ENCODE measurements at regions not wholly inside any gene's neighbourhood (a gene's known extent, or its start where the extent isn't known, plus 50 kb on each side); places are given as distances from the start of the nearest gene placed in this dataset.
"Not testable (repeated sequence)": the region's sequence is repeated elsewhere in the genome, so short reads cannot be mapped to it uniquely, and the experiment has no call there.

- Histone ChIP-seq H3K36me3 (no peaks in the 10 kb centered on the region), H3K4me3 (no peak overlapping the region), H3K9me3 (replicated peaks) (no peaks in the 10 kb centered on the region), H3K27ac (no peak overlapping the region), H3K4me1 (replicated peaks) (no peaks in the 10 kb centered on the region), H3K27me3 (replicated peaks) (no peaks in the 10 kb centered on the region)
- DNase-seq (ENCODE audit: low read depth in 1 of 2, low spot score in 2 of 2) = no peak
These were observed 1321.8 kb upstream of the PCDH9 start for GRCh38 chr13:68551701-68552522.

- Histone ChIP-seq H3K4me1 (replicated peaks) (no peaks in the 10 kb centered on the region), H3K9me3 (replicated peaks) (no peaks in the 10 kb centered on the region), H3K4me3 (no peak overlapping the region), H3K27ac (no peak overlapping the region), H3K36me3 (no peaks in the 10 kb centered on the region), H3K27me3 (replicated peaks) (no peaks in the 10 kb centered on the region)
- DNase-seq (ENCODE audit: low read depth in 1 of 2, low spot score in 2 of 2) = no peak
These were observed 1320.2 kb upstream of the PCDH9 start for GRCh38 chr13:68550330-68550729.

- H3K27me3 ChIP-seq (replicated peaks) = no peaks in the 10 kb centered on the region
- H3K9me3 ChIP-seq (replicated peaks) = no peaks in the 10 kb centered on the region; the same call in 1 of the 2 replicates
- DNase-seq (ENCODE audit: low read depth in 1 of 2, low spot score in 2 of 2) = no peak
- H3K4me1 ChIP-seq (replicated peaks) = no peaks in the 10 kb centered on the region
- no peak overlapping the region for H3K27ac ChIP-seq
- H3K36me3 ChIP-seq = no peaks in the 10 kb centered on the region
- H3K4me3 ChIP-seq = no peak overlapping the region
These were observed 1310.1 kb upstream of the PCDH9 start for GRCh38 chr13:68540244-68540643.

GRCh38 chr13:68535329-68535728, 1305.2 kb upstream of the PCDH9 start:
- no peak for DNase-seq (ENCODE audit: low read depth in 1 of 2, low spot score in 2 of 2)
- no peak overlapping the region for H3K27ac ChIP-seq
- no peaks in the 10 kb centered on the region for H3K36me3 ChIP-seq
- no peaks in the 10 kb centered on the region for H3K4me1 ChIP-seq (replicated peaks)
- H3K27me3 ChIP-seq (replicated peaks) = no peaks in the 10 kb centered on the region
- no peaks in the 10 kb centered on the region; the same call in 1 of the 2 replicates for H3K9me3 ChIP-seq (replicated peaks)
- H3K4me3 ChIP-seq = no peak overlapping the region

GRCh38 chr13:68527167-68527566, 1297.0 kb upstream of the PCDH9 start:
- not testable (repeated sequence) for H3K27me3 ChIP-seq (replicated peaks); H3K4me1 ChIP-seq (replicated peaks); H3K4me3 ChIP-seq; H3K36me3 ChIP-seq; H3K27ac ChIP-seq; H3K9me3 ChIP-seq (replicated peaks); DNase-seq (ENCODE audit: low read depth in 1 of 2, low spot score in 2 of 2)

GRCh38 chr13:68523838-68524424, 1293.8 kb upstream of the PCDH9 start:
- no peak for DNase-seq (ENCODE audit: low read depth in 1 of 2, low spot score in 2 of 2)
- Histone ChIP-seq H3K4me1 (replicated peaks) (no peaks in the 10 kb centered on the region), H3K27ac (no peak overlapping the region), H3K9me3 (replicated peaks) (no peaks in the 10 kb centered on the region), H3K27me3 (replicated peaks) (no peaks in the 10 kb centered on the region), H3K36me3 (no peaks in the 10 kb centered on the region), H3K4me3 (no peak overlapping the region)

GRCh38 chr13:68522184-68522583, 1292.0 kb upstream of the PCDH9 start:
- Histone ChIP-seq H3K9me3 (replicated peaks) (no peaks in the 10 kb centered on the region), H3K27me3 (replicated peaks) (no peaks in the 10 kb centered on the region), H3K36me3 (no peaks in the 10 kb centered on the region), H3K27ac (no peak overlapping the region), H3K4me1 (replicated peaks) (no peaks in the 10 kb centered on the region), H3K4me3 (no peak overlapping the region)
- DNase-seq (ENCODE audit: low read depth in 1 of 2, low spot score in 2 of 2) = no peak

GRCh38 chr13:68509734-68510621, 1279.8 kb upstream of the PCDH9 start:
- no peak overlapping the region for H3K4me3 ChIP-seq
- DNase-seq (ENCODE audit: low read depth in 1 of 2, low spot score in 2 of 2) = no peak
- H3K27me3 ChIP-seq (replicated peaks) = no peaks in the 10 kb centered on the region
- no peaks in the 10 kb centered on the region for H3K4me1 ChIP-seq (replicated peaks)
- no peaks in the 10 kb centered on the region for H3K9me3 ChIP-seq (replicated peaks)
- H3K27ac ChIP-seq = no peak overlapping the region
- H3K36me3 ChIP-seq = no peaks in the 10 kb centered on the region

- Histone ChIP-seq H3K27ac (no peak overlapping the region), H3K27me3 (replicated peaks) (no peaks in the 10 kb centered on the region), H3K4me3 (no peak overlapping the region), H3K36me3 (no peaks in the 10 kb centered on the region), H3K4me1 (replicated peaks) (no peaks in the 10 kb centered on the region), H3K9me3 (replicated peaks) (no peaks in the 10 kb centered on the region)
- DNase-seq (ENCODE audit: low read depth in 1 of 2, low spot score in 2 of 2) = no peak
These were observed 1276.9 kb upstream of the PCDH9 start for GRCh38 chr13:68506888-68507551.

- Histone ChIP-seq H3K36me3 (no peaks in the 10 kb centered on the region), H3K4me3 (no peak overlapping the region), H3K4me1 (replicated peaks) (no peaks in the 10 kb centered on the region)
These were observed 1260.5 kb upstream of the PCDH9 start for GRCh38 chr13:68490594-68490993.

GRCh38 chr13:68481130-68481529, 1251.0 kb upstream of the PCDH9 start:
- no peaks in the 10 kb centered on the region for H3K4me1 ChIP-seq (replicated peaks)

More at GRCh38 chr13:68490594-68490993, 1260.5 kb upstream of the PCDH9 start:
- H3K27ac ChIP-seq = no peak overlapping the region
- no peak for DNase-seq (ENCODE audit: low read depth in 1 of 2, low spot score in 2 of 2)
- H3K9me3 ChIP-seq (replicated peaks) = no peaks in the 10 kb centered on the region
- no peaks in the 10 kb centered on the region for H3K27me3 ChIP-seq (replicated peaks)

GRCh38 chr13:68473834-68474326, 1243.7 kb upstream of the PCDH9 start:
- Histone ChIP-seq H3K36me3 (no peaks in the 10 kb centered on the region), H3K4me3 (no peak overlapping the region), H3K27ac (no peak overlapping the region), H3K27me3 (replicated peaks) (no peaks in the 10 kb centered on the region), H3K4me1 (replicated peaks) (no peaks in the 10 kb centered on the region), H3K9me3 (replicated peaks) (no peaks in the 10 kb centered on the region)
- DNase-seq (ENCODE audit: low read depth in 1 of 2, low spot score in 2 of 2) = no peak

More at GRCh38 chr13:68481130-68481529, 1251.0 kb upstream of the PCDH9 start:
- no peak overlapping the region for H3K4me3 ChIP-seq
- no peaks in the 10 kb centered on the region for H3K36me3 ChIP-seq
- no peak overlapping the region for H3K27ac ChIP-seq
- no peak for DNase-seq (ENCODE audit: low read depth in 1 of 2, low spot score in 2 of 2)
- no peaks in the 10 kb centered on the region for H3K9me3 ChIP-seq (replicated peaks)
- no peaks in the 10 kb centered on the region for H3K27me3 ChIP-seq (replicated peaks)

GRCh38 chr13:68467160-68467559, 1237.0 kb upstream of the PCDH9 start:
- no peaks in the 10 kb centered on the region for H3K4me1 ChIP-seq (replicated peaks)
- H3K27me3 ChIP-seq (replicated peaks) = no peaks in the 10 kb centered on the region
- H3K27ac ChIP-seq = no peak overlapping the region
- no peak overlapping the region for H3K4me3 ChIP-seq
- no peak for DNase-seq (ENCODE audit: low read depth in 1 of 2, low spot score in 2 of 2)
- no peaks in the 10 kb centered on the region for H3K9me3 ChIP-seq (replicated peaks)
- no peaks in the 10 kb centered on the region for H3K36me3 ChIP-seq
